ENCODE measurements at regions not wholly inside any gene's neighbourhood (a gene's known extent, or its start where the extent isn't known, plus 50 kb on each side); places are given as distances from the start of the nearest gene placed in this dataset.
A peak's percentile ranks its signal among the peaks of the same experiment; 100 is the strongest.

DNA sequence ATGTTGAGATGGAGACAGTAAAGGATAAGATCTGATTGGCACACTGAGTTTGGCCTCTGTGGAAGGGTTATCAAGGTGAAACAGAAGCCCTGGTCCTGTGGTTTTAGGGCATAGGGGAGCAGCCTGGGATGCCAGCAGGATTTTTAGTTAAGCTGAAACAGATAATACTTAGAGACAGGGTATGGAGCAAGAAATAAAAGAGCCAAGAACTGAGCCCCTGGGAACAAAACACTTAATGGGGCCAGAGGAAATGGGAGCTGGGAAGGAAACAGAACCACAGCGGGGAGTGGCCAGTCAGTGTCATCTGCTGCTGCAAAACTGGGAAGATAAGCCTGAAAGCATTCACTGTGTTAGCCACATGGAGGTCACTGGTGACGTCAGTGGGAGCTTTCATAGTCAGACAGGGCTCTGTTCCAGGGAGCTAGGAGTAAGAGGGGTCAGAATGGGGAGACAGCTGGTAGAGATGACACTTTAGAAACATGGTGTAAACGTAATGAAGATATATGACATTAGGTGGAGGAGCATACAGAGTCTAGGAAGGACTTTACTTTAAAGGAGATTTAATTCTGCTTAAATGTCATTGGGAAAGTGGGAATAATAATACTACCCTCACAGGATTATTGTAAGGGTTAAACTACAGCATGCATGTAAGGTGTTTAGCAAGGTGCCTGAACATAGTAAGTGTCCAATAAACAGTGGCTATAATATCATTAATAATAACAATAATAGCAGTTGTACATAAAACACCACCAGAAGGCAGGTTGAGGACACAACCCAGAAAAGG lies 172.7 kb upstream of the CTNNB1 start (continued):
- TF ChIP-seq, protein P1, sequence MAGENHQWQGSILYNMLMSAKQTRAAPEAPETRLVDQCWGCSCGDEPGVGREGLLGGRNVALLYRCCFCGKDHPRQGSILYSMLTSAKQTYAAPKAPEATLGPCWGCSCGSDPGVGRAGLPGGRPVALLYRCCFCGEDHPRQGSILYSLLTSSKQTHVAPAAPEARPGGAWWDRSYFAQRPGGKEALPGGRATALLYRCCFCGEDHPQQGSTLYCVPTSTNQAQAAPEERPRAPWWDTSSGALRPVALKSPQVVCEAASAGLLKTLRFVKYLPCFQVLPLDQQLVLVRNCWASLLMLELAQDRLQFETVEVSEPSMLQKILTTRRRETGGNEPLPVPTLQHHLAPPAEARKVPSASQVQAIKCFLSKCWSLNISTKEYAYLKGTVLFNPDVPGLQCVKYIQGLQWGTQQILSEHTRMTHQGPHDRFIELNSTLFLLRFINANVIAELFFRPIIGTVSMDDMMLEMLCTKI (IDR thresholded peaks at IDR 0.05; ENCODE audit: partially characterized antibody) = no peak
- no peak for TF ChIP-seq ZFP36 (IDR thresholded peaks at IDR 0.05; ENCODE audit: low read depth, low read length, partially characterized antibody)
- TF ChIP-seq ZNF696 (CRISPR knock-in tag; conservative IDR thresholded peaks at IDR 0.05) = no peak
- no peak for TF ChIP-seq OTX1 (CRISPR knock-in tag; IDR thresholded peaks at IDR 0.05)
- no peak for TF ChIP-seq NONO (IDR thresholded peaks at IDR 0.05; ENCODE audit: low read depth in 2 of 2, low read length in 1 of 2)
- no peak for TF ChIP-seq RBFOX2 (IDR thresholded peaks at IDR 0.05; ENCODE audit: low read depth, low read length)
- no peak for TF ChIP-seq CREBBP (IDR thresholded peaks at IDR 0.05; ENCODE audit: low read depth, low read length)
- peak; percentile 21 to 30; a peak in 2 of 4 replicates for TF ChIP-seq RAD21 (CRISPR knock-in tag; conservative IDR thresholded peaks at IDR 0.05 in 1 of 2, IDR thresholded peaks at IDR 0.05 in 1 of 2)
- TF ChIP-seq KLF1 (tag; IDR thresholded peaks at IDR 0.05) = no peak
- no peak for TF ChIP-seq NFXL1 (CRISPR knock-in tag; IDR thresholded peaks at IDR 0.05)
- TF ChIP-seq HNRNPH1 (optimal IDR thresholded peaks at IDR 0.05; ENCODE audit: low read depth, low read length) = no peak
- TF ChIP-seq FOXJ2 (tag; IDR thresholded peaks at IDR 0.05) = no peak
- no peak for TF ChIP-seq ARID2 (IDR thresholded peaks at IDR 0.05)
- peak; percentile 58; the same call in 1 of the 2 replicates for TF ChIP-seq CTBP1 (IDR thresholded peaks at IDR 0.05; ENCODE audit: borderline replicate concordance)
- no peak for TF ChIP-seq BRD4 (IDR thresholded peaks at IDR 0.05)
- TF ChIP-seq ZNF316 (IDR thresholded peaks at IDR 0.05) = no peak
- TF ChIP-seq NRF1 (conservative IDR thresholded peaks at IDR 0.05 in 1 of 2, IDR thresholded peaks at IDR 0.05 in 1 of 2) = no peak
- TF ChIP-seq PHB (CRISPR knock-in tag; IDR thresholded peaks at IDR 0.05) = no peak
- no peak for TF ChIP-seq SMARCB1 (IDR thresholded peaks at IDR 0.05; ENCODE audit: insufficient read length, low read depth)
- peak; percentile 76 for TF ChIP-seq FOSL1 (tag; conservative IDR thresholded peaks at IDR 0.05)
- TF ChIP-seq, protein P2, sequence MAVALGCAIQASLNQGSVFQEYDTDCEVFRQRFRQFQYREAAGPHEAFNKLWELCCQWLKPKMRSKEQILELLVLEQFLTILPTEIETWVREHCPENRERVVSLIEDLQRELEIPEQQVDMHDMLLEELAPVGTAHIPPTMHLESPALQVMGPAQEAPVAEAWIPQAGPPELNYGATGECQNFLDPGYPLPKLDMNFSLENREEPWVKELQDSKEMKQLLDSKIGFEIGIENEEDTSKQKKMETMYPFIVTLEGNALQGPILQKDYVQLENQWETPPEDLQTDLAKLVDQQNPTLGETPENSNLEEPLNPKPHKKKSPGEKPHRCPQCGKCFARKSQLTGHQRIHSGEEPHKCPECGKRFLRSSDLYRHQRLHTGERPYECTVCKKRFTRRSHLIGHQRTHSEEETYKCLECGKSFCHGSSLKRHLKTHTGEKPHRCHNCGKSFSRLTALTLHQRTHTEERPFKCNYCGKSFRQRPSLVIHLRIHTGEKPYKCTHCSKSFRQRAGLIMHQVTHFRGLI (CRISPR knock-in tag; IDR thresholded peaks at IDR 0.05) = no peak
- TF ChIP-seq MBD1 (CRISPR knock-in tag; IDR thresholded peaks at IDR 0.05) = no peak
- no peak for TF ChIP-seq CBFB (CRISPR knock-in tag; IDR thresholded peaks at IDR 0.05)
- TF ChIP-seq ZNF699 (CRISPR knock-in tag; IDR thresholded peaks at IDR 0.05; ENCODE audit: insufficient replicate concordance) = no peak
- TF ChIP-seq, protein P3, sequence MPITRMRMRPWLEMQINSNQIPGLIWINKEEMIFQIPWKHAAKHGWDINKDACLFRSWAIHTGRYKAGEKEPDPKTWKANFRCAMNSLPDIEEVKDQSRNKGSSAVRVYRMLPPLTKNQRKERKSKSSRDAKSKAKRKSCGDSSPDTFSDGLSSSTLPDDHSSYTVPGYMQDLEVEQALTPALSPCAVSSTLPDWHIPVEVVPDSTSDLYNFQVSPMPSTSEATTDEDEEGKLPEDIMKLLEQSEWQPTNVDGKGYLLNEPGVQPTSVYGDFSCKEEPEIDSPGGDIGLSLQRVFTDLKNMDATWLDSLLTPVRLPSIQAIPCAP (CRISPR knock-in tag; IDR thresholded peaks at IDR 0.05; ENCODE audit: borderline replicate concordance) = no peak
